HepG2 (cell line): ENCODE measurements at regions not wholly inside any gene's neighbourhood (a gene's known extent, or its start where the extent isn't known, plus 50 kb on each side); places are given as distances from the start of the nearest gene placed in this dataset.

Source experiments
- GABPA ChIP-seq, 2 experiments: IDR thresholded peaks; 2 replicates each; pipeline ENCODE4 v1.6.1; 2011 to 2016; ENCODE audit warnings: low read depth in 2 of 2, low read length in 1 of 2, missing biosample characterization in 1 of 2, missing genetic modification characterization in 1 of 2
- ZFP37 ChIP-seq: sonication (generic); formaldehyde crosslinking; IDR thresholded peaks from 2 replicates; pipeline ENCODE4 v1.4.0; 2020; ENCODE audit warnings: missing genetic modification reagents, borderline replicate concordance
- TF ChIP-seq, protein P1 (sequence below): sonication (generic); formaldehyde crosslinking; IDR thresholded peaks from 2 replicates; pipeline ENCODE4 v1.4.0; 2020; ENCODE audit warnings: mild to moderate bottlenecking, missing genetic modification reagents

DNA sequence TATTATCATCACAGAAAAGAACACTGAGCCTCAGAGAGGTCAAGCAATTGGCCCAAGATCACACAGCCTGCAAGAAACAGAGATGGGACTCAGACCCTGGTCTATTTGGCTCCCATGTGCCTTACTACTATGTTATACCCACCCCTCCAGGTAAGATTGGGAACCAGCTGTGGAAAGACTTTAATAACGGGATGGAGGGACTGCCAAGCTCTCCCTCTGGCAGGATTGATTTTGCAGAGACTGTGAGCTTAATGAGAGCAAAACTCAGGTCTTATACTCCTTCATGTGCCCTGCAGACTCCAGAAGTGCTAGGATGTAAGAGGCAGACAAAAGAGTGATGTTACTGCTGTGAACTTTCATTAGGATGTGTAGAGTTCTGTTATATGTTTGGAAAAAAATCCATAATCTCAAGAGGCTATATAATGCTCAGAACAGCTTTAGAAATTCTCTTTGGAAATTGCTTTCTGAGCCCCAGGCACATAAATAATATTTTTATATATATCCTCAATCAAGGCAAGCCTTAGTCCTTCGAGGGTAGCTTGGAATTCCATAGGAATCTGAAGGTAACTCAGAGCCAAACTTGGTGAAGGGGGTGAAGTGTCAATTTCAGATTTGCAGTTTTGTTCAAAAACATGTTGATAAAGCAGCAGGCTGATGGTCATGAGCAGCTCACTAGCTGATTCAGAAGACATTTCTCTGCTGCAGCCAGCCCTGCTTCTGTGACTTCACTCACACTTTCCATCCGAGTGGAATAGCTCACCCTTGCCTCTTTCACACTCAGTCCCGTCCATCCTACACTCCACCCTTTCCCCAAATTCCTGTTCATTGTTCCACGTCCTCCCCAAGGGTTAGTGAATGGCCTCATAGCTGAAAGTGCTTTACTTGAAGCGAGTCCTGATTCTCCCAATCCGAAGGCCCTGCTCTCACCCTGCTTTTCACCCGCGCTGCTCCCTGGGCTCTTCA lies 188.8 kb downstream of the SNX19 start (continued):
- TF ChIP-seq, protein P1, sequence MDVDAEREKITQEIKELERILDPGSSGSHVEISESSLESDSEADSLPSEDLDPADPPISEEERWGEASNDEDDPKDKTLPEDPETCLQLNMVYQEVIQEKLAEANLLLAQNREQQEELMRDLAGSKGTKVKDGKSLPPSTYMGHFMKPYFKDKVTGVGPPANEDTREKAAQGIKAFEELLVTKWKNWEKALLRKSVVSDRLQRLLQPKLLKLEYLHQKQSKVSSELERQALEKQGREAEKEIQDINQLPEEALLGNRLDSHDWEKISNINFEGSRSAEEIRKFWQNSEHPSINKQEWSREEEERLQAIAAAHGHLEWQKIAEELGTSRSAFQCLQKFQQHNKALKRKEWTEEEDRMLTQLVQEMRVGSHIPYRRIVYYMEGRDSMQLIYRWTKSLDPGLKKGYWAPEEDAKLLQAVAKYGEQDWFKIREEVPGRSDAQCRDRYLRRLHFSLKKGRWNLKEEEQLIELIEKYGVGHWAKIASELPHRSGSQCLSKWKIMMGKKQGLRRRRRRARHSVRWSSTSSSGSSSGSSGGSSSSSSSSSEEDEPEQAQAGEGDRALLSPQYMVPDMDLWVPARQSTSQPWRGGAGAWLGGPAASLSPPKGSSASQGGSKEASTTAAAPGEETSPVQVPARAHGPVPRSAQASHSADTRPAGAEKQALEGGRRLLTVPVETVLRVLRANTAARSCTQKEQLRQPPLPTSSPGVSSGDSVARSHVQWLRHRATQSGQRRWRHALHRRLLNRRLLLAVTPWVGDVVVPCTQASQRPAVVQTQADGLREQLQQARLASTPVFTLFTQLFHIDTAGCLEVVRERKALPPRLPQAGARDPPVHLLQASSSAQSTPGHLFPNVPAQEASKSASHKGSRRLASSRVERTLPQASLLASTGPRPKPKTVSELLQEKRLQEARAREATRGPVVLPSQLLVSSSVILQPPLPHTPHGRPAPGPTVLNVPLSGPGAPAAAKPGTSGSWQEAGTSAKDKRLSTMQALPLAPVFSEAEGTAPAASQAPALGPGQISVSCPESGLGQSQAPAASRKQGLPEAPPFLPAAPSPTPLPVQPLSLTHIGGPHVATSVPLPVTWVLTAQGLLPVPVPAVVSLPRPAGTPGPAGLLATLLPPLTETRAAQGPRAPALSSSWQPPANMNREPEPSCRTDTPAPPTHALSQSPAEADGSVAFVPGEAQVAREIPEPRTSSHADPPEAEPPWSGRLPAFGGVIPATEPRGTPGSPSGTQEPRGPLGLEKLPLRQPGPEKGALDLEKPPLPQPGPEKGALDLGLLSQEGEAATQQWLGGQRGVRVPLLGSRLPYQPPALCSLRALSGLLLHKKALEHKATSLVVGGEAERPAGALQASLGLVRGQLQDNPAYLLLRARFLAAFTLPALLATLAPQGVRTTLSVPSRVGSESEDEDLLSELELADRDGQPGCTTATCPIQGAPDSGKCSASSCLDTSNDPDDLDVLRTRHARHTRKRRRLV (CRISPR knock-in tag): no peak
- TF ChIP-seq ZFP37: no peak
- no peak for TF ChIP-seq GABPA (IDR thresholded peaks at IDR 0.05; ENCODE audit: low read depth, low read length)
- no peak for TF ChIP-seq GABPA (CRISPR knock-in tag; IDR thresholded peaks at IDR 0.05; ENCODE audit: low read depth)
- TF ChIP-seq, all 625 proteins: peak for 0
